Smooth muscle cell (in vitro differentiated cells): ENCODE measurements at regions not wholly inside any gene's neighbourhood (a gene's known extent, or its start where the extent isn't known, plus 50 kb on each side); places are given as distances from the start of the nearest gene placed in this dataset.

Source experiments
- DNase-seq: peaks from one replicate; lab custom pipeline; 2025; ENCODE audit not compliant: unreplicated experiment; lab: John Stamatoyannopoulos, UW
- H2AFZ ChIP-seq: fragments of 200-600 bp; sonication (generic); 2 replicates; pipeline ENCODE4 v1.6.0; 2016; ENCODE audit warnings: antibody characterized with exemption, low read depth, mild to moderate bottlenecking
- H3F3A ChIP-seq: fragments of 200-600 bp; sonication (generic); 2 replicates; pipeline ENCODE4 v1.6.0; 2017; ENCODE audit warnings: antibody characterized with exemption, low read depth
- H3K27ac ChIP-seq: fragments of 200-600 bp; sonication (generic); 2 replicates; pipeline ENCODE4 v1.5.1; 2016; ENCODE audit warnings: low read depth, mild to moderate bottlenecking
- H3K27me3 ChIP-seq: fragments of 200-600 bp; sonication (generic); 2 replicates; pipeline ENCODE4 v1.6.1; 2016; ENCODE audit warnings: low read depth, mild to moderate bottlenecking
- H3K36me3 ChIP-seq: fragments of 200-600 bp; sonication (generic); 2 replicates; pipeline ENCODE4 v1.5.1; 2016; ENCODE audit warnings: low read depth
- H3K4me1 ChIP-seq: fragments of 200-600 bp; sonication (generic); 2 replicates; pipeline ENCODE4 v1.5.1; 2016; ENCODE audit warnings: low read depth
- H3K4me2 ChIP-seq: fragments of 200-600 bp; sonication (generic); 2 replicates; pipeline ENCODE4 v1.6.0; 2016; ENCODE audit warnings: mild to moderate bottlenecking
- H3K4me3 ChIP-seq: fragments of 200-600 bp; sonication (generic); 2 replicates; pipeline ENCODE4 v1.5.1; 2016; ENCODE audit warnings: mild to moderate bottlenecking
- H3K79me2 ChIP-seq: fragments of 200-600 bp; sonication (generic); 2 replicates; pipeline ENCODE4 v1.6.0; 2016; ENCODE audit warnings: low read depth, mild to moderate bottlenecking
- H3K9ac ChIP-seq: fragments of 200-600 bp; sonication (generic); 2 replicates; pipeline ENCODE4 v1.6.0; 2016; ENCODE audit warnings: low read depth
- H3K9me3 ChIP-seq: fragments of 200-600 bp; sonication (generic); replicated peaks from 2 replicates; pipeline ENCODE4 v1.5.1; 2016; ENCODE audit warnings: low read depth
- H4K20me1 ChIP-seq: fragments of 200-600 bp; sonication (generic); 2 replicates; pipeline ENCODE4 v1.6.0; 2016; ENCODE audit warnings: low read depth
- CTCF ChIP-seq: fragments of 200-600 bp; sonication (generic); IDR thresholded peaks from 2 replicates; pipeline ENCODE4 v1.5.1; 2017; ENCODE audit warnings: borderline replicate concordance, mild to moderate bottlenecking, antibody characterized with exemption; ENCODE audit not compliant: insufficient read depth, poor library complexity, severe bottlenecking
- WGBS: methylation state at CpG from one replicate; pipeline ENCODE4 v1.1.7; 2016; ENCODE audit warnings: low lambda C conversion rate; 5-methylcytosine and 5-hydroxymethylcytosine counted together

GRCh38 chr5:82601077-82601476 lies 322.9 kb upstream of the RPS23 start:
- no peaks in the 10 kb centered on the region for H3F3A ChIP-seq
- H2AFZ ChIP-seq = peak overlapping the region; percentile 55
- no peak overlapping the region for H3K4me2 ChIP-seq
- H3K79me2 ChIP-seq = no peaks in the 10 kb centered on the region
- H3K9ac ChIP-seq = no peak overlapping the region
- H3K27me3 ChIP-seq = no peaks in the 10 kb centered on the region
- 63% methylated on average over 3 of the region's 3 CpGs for WGBS
- H3K36me3 ChIP-seq = no peaks in the 10 kb centered on the region
- H4K20me1 ChIP-seq = no peaks in the 10 kb centered on the region
- H3K27ac ChIP-seq = no peak overlapping the region
- no peak overlapping the region for H3K4me3 ChIP-seq
- H3K4me1 ChIP-seq = no peaks in the 10 kb centered on the region
- H3K9me3 ChIP-seq = no peaks in the 10 kb centered on the region
- no peak for DNase-seq
- no peak for TF ChIP-seq CTCF

DNA sequence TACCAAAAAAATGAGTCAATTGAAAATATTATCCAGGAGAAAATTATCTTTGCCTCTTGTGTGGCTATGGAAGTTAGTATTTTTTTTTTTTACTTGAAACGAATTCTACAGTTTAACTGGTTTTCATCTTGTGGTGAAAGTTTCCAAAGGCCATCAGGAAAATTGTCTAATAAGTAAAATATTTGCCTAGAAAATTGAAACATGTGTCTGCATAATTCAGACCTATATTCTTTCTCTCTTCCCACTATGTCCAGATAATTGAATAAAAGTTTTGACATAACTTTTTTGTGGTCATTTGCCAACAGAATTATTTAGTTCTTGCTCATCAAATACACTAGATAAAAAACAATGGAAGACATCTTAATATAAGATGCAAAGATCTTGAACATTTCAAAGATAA lies 321.5 kb upstream of the RPS23 start:
- Histone ChIP-seq H3K4me3 (no peak overlapping the region), H3K9me3 (no peaks in the 10 kb centered on the region), H3K79me2 (no peaks in the 10 kb centered on the region), H3K4me2 (no peak overlapping the region), H3K4me1 (no peaks in the 10 kb centered on the region), H3F3A (no peaks in the 10 kb centered on the region), H3K9ac (no peak overlapping the region), H4K20me1 (no peaks in the 10 kb centered on the region), H3K27ac (no peak overlapping the region), H3K27me3 (no peaks in the 10 kb centered on the region), H3K36me3 (no peaks in the 10 kb centered on the region), H2AFZ (no peak overlapping the region)
- TF ChIP-seq CTCF = no peak
- no peak for DNase-seq
- WGBS = 70% methylated on average over 1 of the region's 1 CpG

- 73% methylated on average over 1 of the region's 1 CpG for WGBS
- DNase-seq = no peak
Observed at GRCh38 chr5:82599030-82599429, 320.9 kb upstream of the RPS23 start.

DNA sequence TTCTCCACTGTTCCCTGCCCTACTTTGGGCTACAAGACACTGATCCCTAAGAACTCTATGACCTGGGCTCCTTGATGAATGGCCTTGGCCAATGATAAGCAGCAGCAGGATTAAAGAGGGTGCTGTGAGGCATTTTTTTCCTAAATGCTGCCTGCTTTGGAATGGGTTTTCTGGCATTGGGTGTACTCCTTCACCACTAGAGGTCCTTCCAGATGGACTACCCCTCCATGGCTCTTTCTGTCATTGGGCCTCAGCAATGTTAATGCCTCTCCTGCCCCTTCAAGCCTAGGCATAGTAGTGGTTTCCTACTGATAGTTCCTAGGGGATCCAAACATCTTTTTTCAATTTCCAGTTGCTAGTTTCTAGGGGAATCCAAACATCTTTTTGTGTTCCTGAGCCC lies 319.3 kb upstream of the RPS23 start:
- Histone ChIP-seq H3K4me1 (peaks cover 12% of the 10 kb centered on the region), H3K4me3 (no peak overlapping the region)

More at GRCh38 chr5:82599030-82599429, 320.9 kb upstream of the RPS23 start:
- H3K27me3 ChIP-seq = no peaks in the 10 kb centered on the region
- H3K9me3 ChIP-seq = no peaks in the 10 kb centered on the region
- H3K36me3 ChIP-seq = no peaks in the 10 kb centered on the region
- H3K4me1 ChIP-seq = peaks cover under 1% of the 10 kb centered on the region
- H3K4me3 ChIP-seq = no peak overlapping the region
- H3K27ac ChIP-seq = no peak overlapping the region
- H3K9ac ChIP-seq = no peak overlapping the region
- H3K4me2 ChIP-seq = no peak overlapping the region
- H4K20me1 ChIP-seq = no peaks in the 10 kb centered on the region
- H2AFZ ChIP-seq = no peak overlapping the region
- no peaks in the 10 kb centered on the region for H3K79me2 ChIP-seq
- H3F3A ChIP-seq = no peaks in the 10 kb centered on the region
- TF ChIP-seq CTCF = no peak

More for the DNA sequence above, 319.3 kb upstream of the RPS23 start:
- DNase-seq = no peak
- no peaks in the 10 kb centered on the region for H3K9me3 ChIP-seq
- peaks cover 7% of the 10 kb centered on the region for H3F3A ChIP-seq
- no peak overlapping the region for H3K4me2 ChIP-seq
- no peak overlapping the region for H3K9ac ChIP-seq
- no peak for TF ChIP-seq CTCF
- H3K36me3 ChIP-seq = no peaks in the 10 kb centered on the region
- no peaks in the 10 kb centered on the region for H3K27me3 ChIP-seq
- H4K20me1 ChIP-seq = no peaks in the 10 kb centered on the region
- H3K79me2 ChIP-seq = no peaks in the 10 kb centered on the region
- no peak overlapping the region for H3K27ac ChIP-seq
- no peak overlapping the region for H2AFZ ChIP-seq
